HL-60 (cell line): ENCODE measurements at regions not wholly inside any gene's neighbourhood (a gene's known extent, or its start where the extent isn't known, plus 50 kb on each side); places are given as distances from the start of the nearest gene placed in this dataset.

Experiments used
- DNase-seq, 2 experiments: peaks; one replicate each; pipeline ENCODE4 v3.0.0-alpha.2; 2010 to 2020; ENCODE audit warnings: low read depth in 1 of 2, low spot score in 1 of 2
- H3K27ac ChIP-seq: fragments of 250-450 bp; sonication (Bioruptor Pico); replicated peaks from 2 replicates; pipeline ENCODE4 v1.5.1; 2020; ENCODE audit warnings: mild to moderate bottlenecking, moderate library complexity
- H3K27me3 ChIP-seq: fragments of 250-450 bp; sonication (Bioruptor Pico); 2 replicates; pipeline ENCODE4 v1.5.1; 2021; ENCODE audit warnings: mild to moderate bottlenecking, moderate library complexity; ENCODE audit not compliant: insufficient read depth, poor library complexity, severe bottlenecking
- H3K4me3 ChIP-seq: replicated peaks from 2 replicates; pipeline ENCODE4 v1.5.1; 2011; ENCODE audit warnings: mild to moderate bottlenecking, control low read depth, low read length; ENCODE audit not compliant: insufficient read depth
- GABPA ChIP-seq: IDR thresholded peaks from 2 replicates; pipeline ENCODE4 v1.6.1; 2012; ENCODE audit warnings: low read depth
- POLR2AphosphoS5 ChIP-seq: IDR thresholded peaks from 2 replicates; pipeline ENCODE4 v1.6.1; 2012; ENCODE audit warnings: low read depth
- SPI1 ChIP-seq: IDR thresholded peaks from 2 replicates; pipeline ENCODE4 v1.6.1; 2012; ENCODE audit warnings: low read depth, mild to moderate bottlenecking, borderline replicate concordance
- TF ChIP-seq, protein P1 (sequence below): IDR thresholded peaks from 2 replicates; pipeline ENCODE4 v1.6.1; 2012; ENCODE audit warnings: low read depth; ENCODE audit not compliant: insufficient replicate concordance
- TF ChIP-seq, protein P2 (sequence below): IDR thresholded peaks from one replicate; pipeline ENCODE4 v1.5.1; 2011; ENCODE audit warnings: low read length, control low read depth, inconsistent platforms; ENCODE audit not compliant: insufficient read depth

DNA sequence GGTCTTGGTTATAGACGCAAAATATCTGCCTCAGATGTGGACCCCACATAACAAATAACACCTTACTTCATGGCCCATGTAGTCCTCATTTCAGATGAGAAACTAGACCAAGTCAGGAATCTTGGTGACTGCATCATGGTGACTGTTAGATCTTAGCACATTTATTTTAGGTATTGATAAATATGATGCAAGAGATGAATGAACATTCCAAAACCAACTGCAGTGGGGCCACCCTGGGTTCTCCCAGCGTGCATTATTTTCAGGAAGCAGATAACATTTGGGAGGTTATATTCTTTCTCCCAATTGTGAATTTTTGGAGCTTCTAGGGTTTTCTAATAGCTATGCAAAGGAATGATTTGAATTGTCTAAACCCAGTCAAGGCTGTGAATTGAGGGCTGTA lies 55.2 kb upstream of the PTGR2 start:
- H3K27ac ChIP-seq: no peak overlapping the region
- H3K4me3 ChIP-seq: no peak overlapping the region
- TF ChIP-seq GABPA (no peak), POLR2AphosphoS5 (no peak), SPI1 (no peak)
- TF ChIP-seq, protein P1, sequence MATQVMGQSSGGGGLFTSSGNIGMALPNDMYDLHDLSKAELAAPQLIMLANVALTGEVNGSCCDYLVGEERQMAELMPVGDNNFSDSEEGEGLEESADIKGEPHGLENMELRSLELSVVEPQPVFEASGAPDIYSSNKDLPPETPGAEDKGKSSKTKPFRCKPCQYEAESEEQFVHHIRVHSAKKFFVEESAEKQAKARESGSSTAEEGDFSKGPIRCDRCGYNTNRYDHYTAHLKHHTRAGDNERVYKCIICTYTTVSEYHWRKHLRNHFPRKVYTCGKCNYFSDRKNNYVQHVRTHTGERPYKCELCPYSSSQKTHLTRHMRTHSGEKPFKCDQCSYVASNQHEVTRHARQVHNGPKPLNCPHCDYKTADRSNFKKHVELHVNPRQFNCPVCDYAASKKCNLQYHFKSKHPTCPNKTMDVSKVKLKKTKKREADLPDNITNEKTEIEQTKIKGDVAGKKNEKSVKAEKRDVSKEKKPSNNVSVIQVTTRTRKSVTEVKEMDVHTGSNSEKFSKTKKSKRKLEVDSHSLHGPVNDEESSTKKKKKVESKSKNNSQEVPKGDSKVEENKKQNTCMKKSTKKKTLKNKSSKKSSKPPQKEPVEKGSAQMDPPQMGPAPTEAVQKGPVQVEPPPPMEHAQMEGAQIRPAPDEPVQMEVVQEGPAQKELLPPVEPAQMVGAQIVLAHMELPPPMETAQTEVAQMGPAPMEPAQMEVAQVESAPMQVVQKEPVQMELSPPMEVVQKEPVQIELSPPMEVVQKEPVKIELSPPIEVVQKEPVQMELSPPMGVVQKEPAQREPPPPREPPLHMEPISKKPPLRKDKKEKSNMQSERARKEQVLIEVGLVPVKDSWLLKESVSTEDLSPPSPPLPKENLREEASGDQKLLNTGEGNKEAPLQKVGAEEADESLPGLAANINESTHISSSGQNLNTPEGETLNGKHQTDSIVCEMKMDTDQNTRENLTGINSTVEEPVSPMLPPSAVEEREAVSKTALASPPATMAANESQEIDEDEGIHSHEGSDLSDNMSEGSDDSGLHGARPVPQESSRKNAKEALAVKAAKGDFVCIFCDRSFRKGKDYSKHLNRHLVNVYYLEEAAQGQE: no peak
- H3K27me3 ChIP-seq: no peaks in the 10 kb centered on the region
- DNase-seq: no peak

DNA sequence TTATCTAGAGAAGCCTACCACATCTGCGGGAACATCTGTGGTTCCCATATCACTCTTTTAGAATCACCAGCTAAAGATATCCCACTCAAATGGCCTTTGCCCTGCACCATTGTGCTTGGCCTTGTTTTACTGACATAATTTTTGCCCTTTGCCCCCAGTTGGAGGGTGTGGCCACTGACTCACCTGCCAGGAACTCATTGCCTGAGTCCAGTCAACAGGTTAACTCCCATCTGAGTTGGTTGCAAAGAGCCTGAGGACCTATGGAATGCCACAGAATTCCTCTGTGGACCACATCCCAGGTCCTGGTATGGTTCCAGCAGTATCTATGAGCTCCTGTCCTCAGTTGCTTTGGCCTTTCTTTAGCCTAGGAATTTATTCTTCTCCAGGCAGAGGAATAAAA lies 55.7 kb upstream of the PTGR2 start:
- no peak overlapping the region for H3K4me3 ChIP-seq
- TF ChIP-seq GABPA (no peak), POLR2AphosphoS5 (no peak), SPI1 (no peak)
- TF ChIP-seq, protein P1: no peak
- TF ChIP-seq, protein P2, sequence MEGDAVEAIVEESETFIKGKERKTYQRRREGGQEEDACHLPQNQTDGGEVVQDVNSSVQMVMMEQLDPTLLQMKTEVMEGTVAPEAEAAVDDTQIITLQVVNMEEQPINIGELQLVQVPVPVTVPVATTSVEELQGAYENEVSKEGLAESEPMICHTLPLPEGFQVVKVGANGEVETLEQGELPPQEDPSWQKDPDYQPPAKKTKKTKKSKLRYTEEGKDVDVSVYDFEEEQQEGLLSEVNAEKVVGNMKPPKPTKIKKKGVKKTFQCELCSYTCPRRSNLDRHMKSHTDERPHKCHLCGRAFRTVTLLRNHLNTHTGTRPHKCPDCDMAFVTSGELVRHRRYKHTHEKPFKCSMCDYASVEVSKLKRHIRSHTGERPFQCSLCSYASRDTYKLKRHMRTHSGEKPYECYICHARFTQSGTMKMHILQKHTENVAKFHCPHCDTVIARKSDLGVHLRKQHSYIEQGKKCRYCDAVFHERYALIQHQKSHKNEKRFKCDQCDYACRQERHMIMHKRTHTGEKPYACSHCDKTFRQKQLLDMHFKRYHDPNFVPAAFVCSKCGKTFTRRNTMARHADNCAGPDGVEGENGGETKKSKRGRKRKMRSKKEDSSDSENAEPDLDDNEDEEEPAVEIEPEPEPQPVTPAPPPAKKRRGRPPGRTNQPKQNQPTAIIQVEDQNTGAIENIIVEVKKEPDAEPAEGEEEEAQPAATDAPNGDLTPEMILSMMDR: no peak
- DNase-seq: no peak
- no peaks in the 10 kb centered on the region for H3K27me3 ChIP-seq
- H3K27ac ChIP-seq: no peak overlapping the region

DNA sequence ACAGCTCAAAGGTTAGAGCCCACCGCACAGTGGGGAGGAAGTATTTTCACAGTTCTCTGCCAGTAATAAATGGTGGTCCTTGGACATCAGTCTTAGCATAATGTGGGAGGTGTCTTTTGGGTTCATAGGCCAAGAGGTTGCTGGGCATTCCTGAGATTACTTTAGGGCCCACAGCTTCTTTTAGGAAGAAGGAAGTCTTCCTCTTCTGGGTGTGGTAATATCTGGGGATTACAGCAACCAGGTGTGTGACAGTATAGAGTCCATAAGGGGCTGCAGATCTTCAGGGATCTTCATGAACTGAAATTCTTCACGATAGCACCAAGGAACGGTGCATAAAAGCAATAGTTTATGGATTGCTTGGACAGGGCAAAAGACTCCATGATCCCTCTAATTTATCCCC lies 56.2 kb upstream of the PTGR2 start:
- Histone ChIP-seq H3K4me3 (no peak overlapping the region), H3K27me3 (no peaks in the 10 kb centered on the region), H3K27ac (no peak overlapping the region)
- DNase-seq: no peak
- TF ChIP-seq SPI1: no peak
- TF ChIP-seq, protein P1: no peak
- TF ChIP-seq GABPA: no peak
- TF ChIP-seq POLR2AphosphoS5: no peak
- TF ChIP-seq, protein P2: no peak

DNA sequence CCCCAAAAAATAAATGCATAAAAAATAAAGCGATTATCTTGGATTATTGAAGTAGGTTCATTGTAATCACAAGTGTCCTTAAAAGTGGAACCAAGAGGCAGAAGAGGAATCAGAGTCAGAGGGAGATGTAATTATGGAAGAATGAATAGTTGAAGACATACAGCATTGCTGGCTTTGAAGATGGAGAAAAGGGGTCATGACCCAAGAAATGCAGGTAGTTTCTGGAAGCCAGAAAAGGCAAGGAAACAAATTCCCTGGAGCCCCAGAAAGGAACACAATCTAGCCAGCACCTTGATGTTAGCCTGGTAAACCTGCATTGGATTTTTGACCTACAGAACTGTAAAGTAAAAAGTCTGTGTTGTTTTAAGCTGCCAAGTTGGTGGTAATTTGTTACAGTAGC lies 57.5 kb upstream of the PTGR2 start:
- TF ChIP-seq, protein P2: no peak
- TF ChIP-seq POLR2AphosphoS5 (no peak), SPI1 (no peak), GABPA (no peak)
- TF ChIP-seq, protein P1: no peak
- Histone ChIP-seq H3K27ac (no peak overlapping the region), H3K4me3 (no peak overlapping the region), H3K27me3 (no peaks in the 10 kb centered on the region)
- DNase-seq: no peak
